Neural progenitor cell (in vitro differentiated cells): ENCODE measurements at regions not wholly inside any gene's neighbourhood (a gene's known extent, or its start where the extent isn't known, plus 50 kb on each side); places are given as distances from the start of the nearest gene placed in this dataset.

Experiments
- CTCF ChIP-seq: fragments of 200-600 bp; sonication (generic); IDR thresholded peaks from 2 replicates; pipeline ENCODE4 v1.5.1; 2017; ENCODE audit warnings: antibody characterized with exemption, mild to moderate bottlenecking
- EZH2 ChIP-seq: fragments of 200-600 bp; sonication (generic); IDR thresholded peaks from 2 replicates; pipeline ENCODE4 v1.6.1; 2017; ENCODE audit warnings: antibody characterized with exemption, mild to moderate bottlenecking, moderate library complexity

GRCh38 chr6:119739769-119740168 is 390.2 kb upstream of the MAN1A1 start:
- no peak for TF ChIP-seq CTCF
- no peak for TF ChIP-seq EZH2
